ENCODE measurements at regions not wholly inside any gene's neighbourhood (a gene's known extent, or its start where the extent isn't known, plus 50 kb on each side); places are given as distances from the start of the nearest gene placed in this dataset.

GRCh38 chr4:4641254-4641653, 99.4 kb upstream of the STX18 start:
- TF ChIP-seq EZH2phosphoT487 (IDR thresholded peaks at IDR 0.05; ENCODE audit: borderline replicate concordance, low read length) = no peak
- TF ChIP-seq CTCF (IDR thresholded peaks at IDR 0.05; ENCODE audit: low read depth, low read length, poor library complexity, severe bottlenecking) = no peak

GRCh38 chr4:4640692-4641091, 98.8 kb upstream of the STX18 start:
- H3K9me2 ChIP-seq (replicated peaks; ENCODE audit: control insufficient read depth, low read length) = no peaks in the 10 kb centered on the region
- no peak overlapping the region for H3K4me2 ChIP-seq (ENCODE audit: low read length)
- no peak overlapping the region for H3K4me3 ChIP-seq (ENCODE audit: low read length)
- H3K27me3 ChIP-seq (ENCODE audit: control insufficient read depth, low read length) = no peaks in the 10 kb centered on the region
- no peaks in the 10 kb centered on the region for H4K20me1 ChIP-seq (ENCODE audit: control insufficient read depth, insufficient read depth, low read depth, low read length)
- no peak for TF ChIP-seq CTCF (IDR thresholded peaks at IDR 0.05; ENCODE audit: low read depth, low read length, poor library complexity, severe bottlenecking)
- no peak for TF ChIP-seq EZH2phosphoT487 (IDR thresholded peaks at IDR 0.05; ENCODE audit: borderline replicate concordance, low read length)
- H3K79me2 ChIP-seq (ENCODE audit: control insufficient read depth, low read length) = no peaks in the 10 kb centered on the region
- H3K9me3 ChIP-seq (ENCODE audit: control insufficient read depth, insufficient read depth, low read length) = no peaks in the 10 kb centered on the region
- H3K36me3 ChIP-seq (ENCODE audit: control insufficient read depth, low read length) = no peaks in the 10 kb centered on the region
- H3K4me1 ChIP-seq (ENCODE audit: control insufficient read depth, low read length) = no peaks in the 10 kb centered on the region
- no peaks in the 10 kb centered on the region for H3F3A ChIP-seq (ENCODE audit: control insufficient read depth, insufficient read depth)
- H3K27ac ChIP-seq (ENCODE audit: low read depth, low read length) = no peak overlapping the region

More at GRCh38 chr4:4641254-4641653, 99.4 kb upstream of the STX18 start:
- no peaks in the 10 kb centered on the region for H3K9me3 ChIP-seq (ENCODE audit: control insufficient read depth, insufficient read depth, low read length)
- no peaks in the 10 kb centered on the region for H3K79me2 ChIP-seq (ENCODE audit: control insufficient read depth, low read length)
- H4K20me1 ChIP-seq (ENCODE audit: control insufficient read depth, insufficient read depth, low read depth, low read length) = no peaks in the 10 kb centered on the region
- H3K9me2 ChIP-seq (replicated peaks; ENCODE audit: control insufficient read depth, low read length) = no peaks in the 10 kb centered on the region
- H3K27ac ChIP-seq (ENCODE audit: low read depth, low read length) = no peak overlapping the region
- H3K4me2 ChIP-seq (ENCODE audit: low read length) = no peak overlapping the region
- no peak overlapping the region for H3K4me3 ChIP-seq (ENCODE audit: low read length)
- no peaks in the 10 kb centered on the region for H3K4me1 ChIP-seq (ENCODE audit: control insufficient read depth, low read length)
- no peaks in the 10 kb centered on the region for H3K36me3 ChIP-seq (ENCODE audit: control insufficient read depth, low read length)
- no peaks in the 10 kb centered on the region for H3K27me3 ChIP-seq (ENCODE audit: control insufficient read depth, low read length)
- no peaks in the 10 kb centered on the region for H3F3A ChIP-seq (ENCODE audit: control insufficient read depth, insufficient read depth)

- no peak for TF ChIP-seq EZH2phosphoT487 (IDR thresholded peaks at IDR 0.05; ENCODE audit: borderline replicate concordance, low read length)
- TF ChIP-seq CTCF (IDR thresholded peaks at IDR 0.05; ENCODE audit: low read depth, low read length, poor library complexity, severe bottlenecking) = no peak
- Histone ChIP-seq H3K27me3 (ENCODE audit: control insufficient read depth, low read length) (no peaks in the 10 kb centered on the region), H3K9me2 (replicated peaks; ENCODE audit: control insufficient read depth, low read length) (no peaks in the 10 kb centered on the region), H3K79me2 (ENCODE audit: control insufficient read depth, low read length) (no peaks in the 10 kb centered on the region), H4K20me1 (ENCODE audit: control insufficient read depth, insufficient read depth, low read depth, low read length) (no peaks in the 10 kb centered on the region), H3K4me3 (ENCODE audit: low read length) (no peak overlapping the region), H3K4me1 (ENCODE audit: control insufficient read depth, low read length) (no peaks in the 10 kb centered on the region), H3F3A (ENCODE audit: control insufficient read depth, insufficient read depth) (no peaks in the 10 kb centered on the region), H3K9me3 (ENCODE audit: control insufficient read depth, insufficient read depth, low read length) (no peaks in the 10 kb centered on the region), H3K4me2 (ENCODE audit: low read length) (no peak overlapping the region), H3K36me3 (ENCODE audit: control insufficient read depth, low read length) (no peaks in the 10 kb centered on the region), H3K27ac (ENCODE audit: low read depth, low read length) (no peak overlapping the region)
These were observed 97.5 kb upstream of the STX18 start for GRCh38 chr4:4639370-4639769.

GRCh38 chr4:4637710-4638109, 95.9 kb upstream of the STX18 start:
- TF ChIP-seq CTCF (IDR thresholded peaks at IDR 0.05; ENCODE audit: low read depth, low read length, poor library complexity, severe bottlenecking) (no peak), EZH2phosphoT487 (IDR thresholded peaks at IDR 0.05; ENCODE audit: borderline replicate concordance, low read length) (no peak)
- Histone ChIP-seq H3F3A (ENCODE audit: control insufficient read depth, insufficient read depth) (no peaks in the 10 kb centered on the region), H3K9me3 (ENCODE audit: control insufficient read depth, insufficient read depth, low read length) (no peaks in the 10 kb centered on the region), H3K36me3 (ENCODE audit: control insufficient read depth, low read length) (no peaks in the 10 kb centered on the region), H3K27me3 (ENCODE audit: control insufficient read depth, low read length) (no peaks in the 10 kb centered on the region), H3K9me2 (replicated peaks; ENCODE audit: control insufficient read depth, low read length) (no peaks in the 10 kb centered on the region), H3K4me1 (ENCODE audit: control insufficient read depth, low read length) (no peaks in the 10 kb centered on the region), H3K79me2 (ENCODE audit: control insufficient read depth, low read length) (no peaks in the 10 kb centered on the region), H3K4me3 (ENCODE audit: low read length) (no peak overlapping the region), H4K20me1 (ENCODE audit: control insufficient read depth, insufficient read depth, low read depth, low read length) (no peaks in the 10 kb centered on the region), H3K4me2 (ENCODE audit: low read length) (no peak overlapping the region), H3K27ac (ENCODE audit: low read depth, low read length) (no peak overlapping the region)
